GM23338 (cell line): ENCODE measurements at regions not wholly inside any gene's neighbourhood (a gene's known extent, or its start where the extent isn't known, plus 50 kb on each side); places are given as distances from the start of the nearest gene placed in this dataset.

Source experiments
- ATAC-seq: fragments of 200-7000 bp; cut with Tn5 transposase; 3 replicates; pipeline ENCODE4 v1.9.1; 2020
- DNase-seq: peaks from one replicate; pipeline ENCODE4 v3.0.0-alpha.2; 2015; ENCODE audit warnings: low spot score
- H2AFZ ChIP-seq: fragments of 200-600 bp; sonication (generic); 2 replicates; pipeline ENCODE4 v1.8.0; 2016; ENCODE audit warnings: antibody characterized with exemption, mild to moderate bottlenecking, moderate library complexity
- H3F3A ChIP-seq: fragments of 200-600 bp; sonication (generic); replicated peaks from 2 replicates; pipeline ENCODE4 v1.8.0; 2017; ENCODE audit warnings: antibody characterized with exemption, mixed run types, low read depth
- H3K27ac ChIP-seq: fragments of 200-600 bp; sonication (generic); 2 replicates; pipeline ENCODE4 v1.6.1; 2016; ENCODE audit warnings: low read depth
- H3K27me3 ChIP-seq: fragments of 200-600 bp; sonication (generic); 2 replicates; pipeline ENCODE4 v1.8.0; 2016; ENCODE audit warnings: mild to moderate bottlenecking, mixed run types, moderate library complexity; ENCODE audit not compliant: insufficient read depth
- H3K36me3 ChIP-seq: fragments of 200-600 bp; sonication (generic); 2 replicates; pipeline ENCODE4 v1.8.0; 2016; ENCODE audit warnings: mild to moderate bottlenecking; ENCODE audit not compliant: insufficient read depth
- H3K4me1 ChIP-seq: fragments of 200-600 bp; sonication (generic); 2 replicates; pipeline ENCODE4 v1.8.0; 2016; ENCODE audit warnings: mild to moderate bottlenecking, moderate library complexity; ENCODE audit not compliant: insufficient read depth
- H3K4me2 ChIP-seq: fragments of 200-600 bp; sonication (generic); 2 replicates; pipeline ENCODE4 v1.7.1; 2017; ENCODE audit warnings: mixed run types
- H3K4me3 ChIP-seq: fragments of 200-600 bp; sonication (generic); 2 replicates; pipeline ENCODE4 v1.6.1; 2016; ENCODE audit warnings: mixed run types
- H3K79me2 ChIP-seq: fragments of 200-600 bp; sonication (generic); replicated peaks from 2 replicates; pipeline ENCODE4 v1.8.0; 2017; ENCODE audit warnings: mild to moderate bottlenecking; ENCODE audit not compliant: insufficient read depth
- H3K9me2 ChIP-seq: fragments of 200-600 bp; sonication (generic); 2 replicates; pipeline ENCODE4 v1.8.0; 2017; ENCODE audit not compliant: insufficient read depth
- H4K20me1 ChIP-seq: fragments of 200-600 bp; sonication (generic); replicated peaks from 2 replicates; pipeline ENCODE4 v1.8.0; 2017; ENCODE audit warnings: mild to moderate bottlenecking; ENCODE audit not compliant: insufficient read depth
- H3K27ac Mint-ChIP-seq: 2 replicates; pipeline ENCODE4 v1.8.0; 2020; ENCODE audit warnings: inconsistent platforms, mild to moderate bottlenecking, moderate library complexity, mixed read lengths
- H3K27me3 Mint-ChIP-seq: 3 replicates; pipeline ENCODE4 v1.8.0; 2022; ENCODE audit warnings: low read depth, mild to moderate bottlenecking, moderate library complexity, mixed read lengths, inconsistent platforms; ENCODE audit not compliant: insufficient read depth, poor library complexity
- H3K36me3 Mint-ChIP-seq: 3 replicates; pipeline ENCODE4 v1.8.0; 2021; ENCODE audit warnings: low read depth, mild to moderate bottlenecking, inconsistent platforms, moderate library complexity, mixed read lengths
- H3K4me1 Mint-ChIP-seq: 3 replicates; pipeline ENCODE4 v1.8.0; 2020; ENCODE audit warnings: mild to moderate bottlenecking, inconsistent platforms, mixed read lengths
- H3K4me3 Mint-ChIP-seq: 3 replicates; pipeline ENCODE4 v1.8.0; 2021; ENCODE audit warnings: moderate library complexity, mild to moderate bottlenecking, inconsistent platforms, mixed read lengths
- H3K9me3 Mint-ChIP-seq: 3 replicates; pipeline ENCODE4 v1.8.0; 2020; ENCODE audit warnings: moderate library complexity, mild to moderate bottlenecking, inconsistent platforms, mixed read lengths
- CTCF ChIP-seq, 2 experiments: fragments of 200-600 bp in 1 of 2; sonication (generic) in 1 of 2; conservative IDR thresholded peaks; 2 replicates each; pipeline versions ENCODE4 v1.5.1 to v1.6.1; 2016 to 2017; ENCODE audit warnings: antibody characterized with exemption in 2 of 2, low read depth in 2 of 2, mild to moderate bottlenecking in 2 of 2, moderate library complexity in 1 of 2
- ETS1 ChIP-seq: IDR thresholded peaks from 2 replicates; pipeline ENCODE4 v1.6.1; 2016; ENCODE audit warnings: antibody characterized with exemption
- EZH2 ChIP-seq: fragments of 200-600 bp; sonication (generic); IDR thresholded peaks from one replicate; pipeline ENCODE4 v1.8.0; 2017; ENCODE audit warnings: antibody characterized with exemption, mild to moderate bottlenecking, low read depth; ENCODE audit not compliant: unreplicated experiment
- JUNB ChIP-seq: IDR thresholded peaks from one replicate; pipeline ENCODE4 v1.6.1; 2016; ENCODE audit warnings: antibody characterized with exemption; ENCODE audit not compliant: unreplicated experiment
- NANOG ChIP-seq: IDR thresholded peaks from 2 replicates; pipeline ENCODE4 v1.6.1; 2016; ENCODE audit warnings: antibody characterized with exemption, borderline replicate concordance
- POLR2AphosphoS5 ChIP-seq: IDR thresholded peaks from 2 replicates; pipeline ENCODE4 v1.6.1; 2016; ENCODE audit warnings: antibody characterized with exemption, low read depth
- REST ChIP-seq: IDR thresholded peaks from one replicate; pipeline ENCODE4 v1.6.1; 2018; ENCODE audit warnings: antibody characterized with exemption; ENCODE audit not compliant: unreplicated experiment
- STAT1 ChIP-seq: IDR thresholded peaks from one replicate; pipeline ENCODE4 v1.6.1; 2016; ENCODE audit warnings: antibody characterized with exemption; ENCODE audit not compliant: unreplicated experiment
- ZNF114 ChIP-seq: fragments of 250-450 bp; sonication (Bioruptor Pico); IDR thresholded peaks from 2 replicates; pipeline ENCODE4 v1.5.0; 2020; ENCODE audit warnings: mild to moderate bottlenecking, moderate library complexity
- ZNF331 ChIP-seq: fragments of 250-450 bp; sonication (Bioruptor Pico); IDR thresholded peaks from 2 replicates; pipeline ENCODE4 v1.5.0; 2020; ENCODE audit warnings: low read depth, mild to moderate bottlenecking, moderate library complexity
- ZNF462 ChIP-seq: fragments of 250-450 bp; sonication (Bioruptor Pico); IDR thresholded peaks from 2 replicates; pipeline ENCODE4 v1.5.0; 2020; ENCODE audit warnings: mild to moderate bottlenecking, moderate library complexity

GRCh38 chr12:25716842-25717241, 163.8 kb upstream of the LMNTD1 start:
- Mint-ChIP-seq H3K27ac (no peak overlapping the region), H3K36me3 (no peaks in the 10 kb centered on the region; the same call in 2 of the 3 replicates), H3K27me3 (peaks cover 2% of the 10 kb centered on the region), H3K9me3 (no peaks in the 10 kb centered on the region), H3K4me1 (no peaks in the 10 kb centered on the region), H3K4me3 (no peak overlapping the region)
- TF ChIP-seq CTCF (conservative IDR thresholded peaks at IDR 0.05; ENCODE audit: low read depth in 2 of 2) (no peak), ZNF462 (no peak), POLR2AphosphoS5 (no peak), EZH2 (no peak), NANOG (no peak), ZNF114 (CRISPR knock-in tag) (no peak), STAT1 (no peak), ZNF331 (no peak), ETS1 (no peak), JUNB (no peak), REST (no peak)
- ATAC-seq = no peak
- H3K9me2 ChIP-seq = peaks cover 7% of the 10 kb centered on the region
- H3K4me2 ChIP-seq = no peak overlapping the region
- DNase-seq = no peak
- H3K4me3 ChIP-seq = no peak overlapping the region
- H3F3A ChIP-seq = no peaks in the 10 kb centered on the region
- H3K27ac ChIP-seq = no peak overlapping the region
- H3K36me3 ChIP-seq = no peaks in the 10 kb centered on the region
- H3K79me2 ChIP-seq = no peaks in the 10 kb centered on the region
- H2AFZ ChIP-seq = no peak overlapping the region
- H4K20me1 ChIP-seq = no peaks in the 10 kb centered on the region
- no peaks in the 10 kb centered on the region for H3K4me1 ChIP-seq
- H3K27me3 ChIP-seq = no peaks in the 10 kb centered on the region
